CD4-positive, alpha-beta T cell (primary cell): ENCODE measurements at regions not wholly inside any gene's neighbourhood (a gene's known extent, or its start where the extent isn't known, plus 50 kb on each side); places are given as distances from the start of the nearest gene placed in this dataset.
A peak's percentile ranks its signal among the peaks of the same experiment; 100 is the strongest.

Experiments used
- ATAC-seq: fragments of 200-7000 bp; cut with Tn5 transposase; one replicate; pipeline ENCODE4 v1.10.0; 2022; ENCODE audit warnings: mild to moderate bottlenecking; ENCODE audit not compliant: poor library complexity
- CTCF ChIA-PET: fragments of 350-600 bp; sonication (Branson Sonifier 250); formaldehyde crosslinking; loops from one replicate; lab custom pipeline; 2021; ENCODE audit warnings: antibody characterized with exemption, inconsistent platforms; lab: Charles Lee
- POLR2A ChIA-PET: fragments of 350-600 bp; sonication (Branson Sonifier 250); formaldehyde crosslinking; loops from one replicate; lab custom pipeline; 2021; ENCODE audit warnings: antibody characterized with exemption, inconsistent platforms; lab: Charles Lee
- DNase-seq, 14 experiments: peaks; one replicate each; pipeline ENCODE4 v3.0.0-alpha.2; 2013 to 2020; ENCODE audit warnings: mixed read lengths in 2 of 14
- H3K27ac ChIP-seq, 2 donors: one replicate each; pipeline versions ENCODE4 v1.5.1 to v1.7.0; 2013; ENCODE audit warnings: low read length in 2 of 2, low read depth in 1 of 2, mild to moderate bottlenecking in 1 of 2
- H3K27me3 ChIP-seq, 2 experiments: 1 replicate in 1 of 2; 2 replicates in 1 of 2; pipeline versions ENCODE4 v1.6.1 to v1.7.0; 2013; ENCODE audit warnings: low read length in 2 of 2, control low read depth in 1 of 2, mild to moderate bottlenecking in 1 of 2, moderate library complexity in 1 of 2; ENCODE audit not compliant: insufficient read depth in 2 of 2, control insufficient read depth in 1 of 2
- H3K36me3 ChIP-seq: one replicate; pipeline ENCODE4 v1.6.1; 2013; ENCODE audit warnings: low read length, control low read depth; ENCODE audit not compliant: insufficient read depth
- H3K4me1 ChIP-seq: one replicate; pipeline ENCODE4 v1.6.1; 2013; ENCODE audit warnings: low read length, control low read depth; ENCODE audit not compliant: insufficient read depth
- H3K4me3 ChIP-seq: one replicate; pipeline ENCODE4 v1.5.1; 2013; ENCODE audit warnings: mild to moderate bottlenecking, low read length, moderate library complexity
- H3K9me3 ChIP-seq, 2 experiments: 1 replicate in 1 of 2; 2 replicates in 1 of 2; pipeline versions ENCODE4 v1.6.1 to v1.7.0; 2013; ENCODE audit warnings: low read length in 2 of 2, mild to moderate bottlenecking in 2 of 2, control low read depth in 1 of 2, moderate library complexity in 1 of 2; ENCODE audit not compliant: control insufficient read depth in 1 of 2, insufficient read depth in 1 of 2
- H3K27ac Mint-ChIP-seq: one replicate; pipeline ENCODE4 v1.8.0; 2020; ENCODE audit warnings: mixed read lengths
- H3K27me3 Mint-ChIP-seq: one replicate; pipeline ENCODE4 v1.8.0; 2021; ENCODE audit warnings: mixed read lengths
- H3K36me3 Mint-ChIP-seq: one replicate; pipeline ENCODE4 v1.8.0; 2021; ENCODE audit warnings: low read depth, mixed read lengths
- H3K4me1 Mint-ChIP-seq: one replicate; pipeline ENCODE4 v1.8.0; 2021; ENCODE audit warnings: low read depth, mixed read lengths
- H3K4me3 Mint-ChIP-seq: one replicate; pipeline ENCODE4 v1.8.0; 2020; ENCODE audit warnings: mild to moderate bottlenecking, mixed read lengths
- H3K9me3 Mint-ChIP-seq: one replicate; pipeline ENCODE4 v1.8.0; 2020; ENCODE audit warnings: mixed read lengths
- CTCF ChIP-seq: fragments of 200-600 bp; IDR thresholded peaks from one replicate; pipeline ENCODE4 v1.8.0; 2022; ENCODE audit warnings: antibody characterized with exemption, mild to moderate bottlenecking
- intact Hi-C, 2 experiments: fragments of 100-400 bp; cut with DNase I in 1 of 2; cut with micrococcal nuclease in 1 of 2; formaldehyde crosslinking; loops; one replicate each; pipeline versions ENCODE4 v1.15.1 to v1.9.0; 2023 to 2025; cut with DNase I, micrococcal nuclease

- Mint-ChIP-seq H3K27me3 (peaks cover 46% of the 10 kb centered on the region), H3K4me1 (peaks cover 8% of the 10 kb centered on the region), H3K4me3 (no peak overlapping the region), H3K36me3 (no peaks in the 10 kb centered on the region), H3K9me3 (no peaks in the 10 kb centered on the region), H3K27ac (no peak overlapping the region)
- DNase-seq (peak in 5 of 14 experiments; percentile 3 to 71 (median 16)), ATAC-seq (peak; percentile 54)
- TF ChIP-seq CTCF = no peak
- Histone ChIP-seq H3K4me1 (peaks cover 15% of the 10 kb centered on the region), H3K27ac (no peak overlapping the region), H3K27me3 (peaks cover 19 to 27% of the 10 kb centered on the region in 2 experiments), H3K36me3 (no peaks in the 10 kb centered on the region), H3K9me3 (no peaks in the 10 kb centered on the region), H3K4me3 (peak overlapping the region; percentile 29)
- ChIA-PET POLR2A (no interaction called here), CTCF (no interaction called here)
- intact Hi-C loops = no loop called here
Measured at GRCh38 chr3:194003114-194004057, 132.6 kb upstream of the HES1 start.

GRCh38 chr3:194005930-194006501 is 129.9 kb upstream of the HES1 start:
- DNase-seq (no peak), ATAC-seq (no peak)
- CTCF ChIA-PET = no interaction called here
- H3K4me1 ChIP-seq = peaks cover 15% of the 10 kb centered on the region
- H3K36me3 ChIP-seq = no peaks in the 10 kb centered on the region
- H3K27me3 Mint-ChIP-seq = peaks cover 33% of the 10 kb centered on the region
- TF ChIP-seq CTCF = no peak
- peaks cover 21 to 27% of the 10 kb centered on the region in 2 experiments for H3K27me3 ChIP-seq
- intact Hi-C loops = no loop called here
- no peak overlapping the region for H3K27ac ChIP-seq
- H3K9me3 ChIP-seq = no peaks in the 10 kb centered on the region
- no peaks in the 10 kb centered on the region for H3K36me3 Mint-ChIP-seq
- H3K9me3 Mint-ChIP-seq = no peaks in the 10 kb centered on the region
- no peak overlapping the region for H3K4me3 Mint-ChIP-seq
- H3K27ac Mint-ChIP-seq = no peak overlapping the region
- POLR2A ChIA-PET = no interaction called here
- no peak overlapping the region for H3K4me3 ChIP-seq
- peaks cover 8% of the 10 kb centered on the region for H3K4me1 Mint-ChIP-seq

GRCh38 chr3:194007592-194008337 is 128.2 kb upstream of the HES1 start:
- CTCF ChIA-PET = no interaction called here
- Histone ChIP-seq H3K4me3 (no peak overlapping the region), H3K27me3 (peaks cover 12 to 17% of the 10 kb centered on the region in 2 experiments), H3K4me1 (peaks cover 15% of the 10 kb centered on the region), H3K27ac (no peak overlapping the region), H3K36me3 (no peaks in the 10 kb centered on the region), H3K9me3 (no peaks in the 10 kb centered on the region)
- H3K36me3 Mint-ChIP-seq = no peaks in the 10 kb centered on the region
- H3K27ac Mint-ChIP-seq = no peak overlapping the region
- H3K4me3 Mint-ChIP-seq = no peak overlapping the region
- TF ChIP-seq CTCF = no peak
- DNase-seq = no peak
- no peaks in the 10 kb centered on the region for H3K9me3 Mint-ChIP-seq
- ATAC-seq = no peak
- intact Hi-C loops = no loop called here
- H3K4me1 Mint-ChIP-seq = peaks cover 8% of the 10 kb centered on the region
- POLR2A ChIA-PET = no interaction called here
- peaks cover 21% of the 10 kb centered on the region for H3K27me3 Mint-ChIP-seq
